Osteoblast (primary cell): ENCODE measurements at regions not wholly inside any gene's neighbourhood (a gene's known extent, or its start where the extent isn't known, plus 50 kb on each side); places are given as distances from the start of the nearest gene placed in this dataset.

ENCODE experiments used
- DNase-seq: peaks from one replicate; pipeline ENCODE4 v3.0.0; 2011; ENCODE audit warnings: low spot score, mixed read lengths; ENCODE audit not compliant: insufficient read length; ENCODE audit errors: missing footprints
- H2AFZ ChIP-seq: 2 replicates; pipeline ENCODE4 v1.6.0; 2011; ENCODE audit warnings: mild to moderate bottlenecking, low read length
- H3K27ac ChIP-seq: 2 replicates; pipeline ENCODE4 v1.5.1; 2011; ENCODE audit warnings: mild to moderate bottlenecking, low read depth, low read length, moderate library complexity
- H3K27me3 ChIP-seq: 2 replicates; pipeline ENCODE4 v1.6.0; 2012; ENCODE audit warnings: mild to moderate bottlenecking, control low read depth, inconsistent platforms, low read length, moderate library complexity; ENCODE audit not compliant: insufficient read depth
- H3K36me3 ChIP-seq: 2 replicates; pipeline ENCODE4 v1.5.1; 2011; ENCODE audit warnings: mild to moderate bottlenecking, low read length, control low read depth, moderate library complexity; ENCODE audit not compliant: insufficient read depth
- H3K4me1 ChIP-seq: 2 replicates; pipeline ENCODE4 v1.5.1; 2011; ENCODE audit warnings: mild to moderate bottlenecking, low read length, control low read depth, moderate library complexity; ENCODE audit not compliant: insufficient read depth
- H3K4me2 ChIP-seq: 2 replicates; pipeline ENCODE4 v1.6.0; 2011; ENCODE audit warnings: mild to moderate bottlenecking, low read length; ENCODE audit not compliant: insufficient read depth
- H3K4me3 ChIP-seq: fragments of 200-600 bp; sonication (generic); 3 replicates; pipeline ENCODE4 v1.5.1; 2012; ENCODE audit warnings: mild to moderate bottlenecking, low read length, inconsistent platforms; ENCODE audit not compliant: insufficient read depth
- H3K79me2 ChIP-seq: 2 replicates; pipeline ENCODE4 v1.6.0; 2012; ENCODE audit warnings: mild to moderate bottlenecking, low read length, control low read depth, inconsistent platforms; ENCODE audit not compliant: insufficient read depth
- H3K9me3 ChIP-seq: 2 replicates; pipeline ENCODE4 v1.5.1; 2011; ENCODE audit warnings: low read depth, low read length, control low read depth
- H4K20me1 ChIP-seq: 2 replicates; pipeline ENCODE4 v1.6.0; 2012; ENCODE audit warnings: mild to moderate bottlenecking, low read length, control low read depth; ENCODE audit not compliant: insufficient read depth
- CTCF ChIP-seq: IDR thresholded peaks from 2 replicates; pipeline ENCODE4 v1.5.1; 2011; ENCODE audit warnings: mild to moderate bottlenecking, low read depth, low read length, moderate library complexity; ENCODE audit errors: extremely low read depth

GRCh38 chr19:23505738-23506137, 110.5 kb upstream of the ZNF91 start:
- no peak overlapping the region for H3K4me3 ChIP-seq
- no peak overlapping the region for H2AFZ ChIP-seq
- H3K36me3 ChIP-seq: no peaks in the 10 kb centered on the region
- no peak overlapping the region for H3K27ac ChIP-seq
- H3K79me2 ChIP-seq: no peaks in the 10 kb centered on the region
- no peaks in the 10 kb centered on the region for H3K27me3 ChIP-seq
- no peak for DNase-seq
- no peaks in the 10 kb centered on the region for H3K9me3 ChIP-seq
- no peaks in the 10 kb centered on the region for H3K4me1 ChIP-seq
- no peak overlapping the region for H3K4me2 ChIP-seq
- TF ChIP-seq CTCF: no peak
- no peaks in the 10 kb centered on the region for H4K20me1 ChIP-seq

GRCh38 chr19:23482829-23483228, 87.6 kb upstream of the ZNF91 start:
- DNase-seq: no peak
- H3K27me3 ChIP-seq: no peaks in the 10 kb centered on the region
- no peak overlapping the region for H3K4me3 ChIP-seq
- H4K20me1 ChIP-seq: no peaks in the 10 kb centered on the region
- H2AFZ ChIP-seq: no peak overlapping the region
- H3K4me1 ChIP-seq: no peaks in the 10 kb centered on the region
- no peak overlapping the region for H3K4me2 ChIP-seq
- H3K79me2 ChIP-seq: no peaks in the 10 kb centered on the region
- no peak for TF ChIP-seq CTCF
- no peak overlapping the region for H3K27ac ChIP-seq
- H3K36me3 ChIP-seq: no peaks in the 10 kb centered on the region
- H3K9me3 ChIP-seq: no peaks in the 10 kb centered on the region

GRCh38 chr19:23481043-23481442, 85.8 kb upstream of the ZNF91 start:
- no peak for DNase-seq
- Histone ChIP-seq H2AFZ (no peak overlapping the region), H3K27ac (no peak overlapping the region), H3K36me3 (no peaks in the 10 kb centered on the region), H3K27me3 (no peaks in the 10 kb centered on the region), H4K20me1 (no peaks in the 10 kb centered on the region), H3K4me1 (no peaks in the 10 kb centered on the region), H3K4me2 (no peak overlapping the region), H3K4me3 (no peak overlapping the region), H3K79me2 (no peaks in the 10 kb centered on the region), H3K9me3 (no peaks in the 10 kb centered on the region)
- no peak for TF ChIP-seq CTCF

- DNase-seq: no peak
- H3K79me2 ChIP-seq: no peaks in the 10 kb centered on the region
- H3K9me3 ChIP-seq: no peaks in the 10 kb centered on the region
- no peaks in the 10 kb centered on the region for H3K27me3 ChIP-seq
- H3K4me2 ChIP-seq: no peak overlapping the region
- H4K20me1 ChIP-seq: no peaks in the 10 kb centered on the region
- H3K4me3 ChIP-seq: no peak overlapping the region
- TF ChIP-seq CTCF: no peak
- H3K4me1 ChIP-seq: no peaks in the 10 kb centered on the region
- no peak overlapping the region for H2AFZ ChIP-seq
- no peaks in the 10 kb centered on the region for H3K36me3 ChIP-seq
- H3K27ac ChIP-seq: no peak overlapping the region
Observed at GRCh38 chr19:23475477-23475876, 80.2 kb upstream of the ZNF91 start.
